H1 (cell line): ENCODE measurements at regions not wholly inside any gene's neighbourhood (a gene's known extent, or its start where the extent isn't known, plus 50 kb on each side); places are given as distances from the start of the nearest gene placed in this dataset.

Experiments
- CTCF ChIA-PET: fragments of 300-600 bp; sonication (Branson Sonifier 250); formaldehyde crosslinking; loops from one replicate; lab custom pipeline; 2021; ENCODE audit not compliant: partially characterized antibody; lab: Charles Lee
- POLR2A ChIA-PET: fragments of 300-600 bp; sonication (Branson Sonifier 250); formaldehyde crosslinking; loops from one replicate; lab custom pipeline; 2021; ENCODE audit warnings: inconsistent platforms; ENCODE audit not compliant: partially characterized antibody; lab: Charles Lee
- DNase-seq, 2 experiments: peaks; one replicate each; pipeline versions ENCODE4 v3.0.0 to v3.0.0-alpha.2; 2010 to 2022; ENCODE audit warnings: low spot score in 2 of 2, low read depth in 1 of 2, mixed read lengths in 1 of 2
- FAIRE-seq: peaks from 2 replicates; lab custom pipeline; 2011; peaks lifted over from hg19 to GRCh38; lab: Jason Lieb, UNC
- H2AFZ ChIP-seq: 2 replicates; pipeline ENCODE4 v1.8.1; 2012; ENCODE audit warnings: low read length, inconsistent platforms
- H2AK5ac ChIP-seq: 2 replicates; pipeline ENCODE4 v1.6.1; 2013; ENCODE audit warnings: low read depth, low read length
- H2BK120ac ChIP-seq: replicated peaks from 2 replicates; pipeline ENCODE3; 2013; ENCODE audit warnings: low read depth, low read length, inconsistent platforms
- H2BK12ac ChIP-seq: 2 replicates; pipeline ENCODE4 v1.6.1; 2013; ENCODE audit warnings: low read depth, low read length
- H2BK15ac ChIP-seq: 2 replicates; pipeline ENCODE4 v1.6.1; 2013; ENCODE audit warnings: low read length
- H2BK20ac ChIP-seq: 2 replicates; pipeline ENCODE4 v1.6.1; 2013; ENCODE audit warnings: low read length
- H2BK5ac ChIP-seq: 2 replicates; pipeline ENCODE4 v1.6.1; 2013; ENCODE audit warnings: low read depth, low read length
- H3K14ac ChIP-seq: 2 replicates; pipeline ENCODE4 v1.6.1; 2013; ENCODE audit warnings: inconsistent platforms; ENCODE audit not compliant: insufficient read length
- H3K18ac ChIP-seq: 2 replicates; pipeline ENCODE4 v1.6.1; 2013; ENCODE audit warnings: low read length; ENCODE audit errors: extremely low read depth
- H3K23ac ChIP-seq: 2 replicates; pipeline ENCODE4 v1.6.1; 2013; ENCODE audit warnings: inconsistent platforms; ENCODE audit not compliant: insufficient read length
- H3K23me2 ChIP-seq: 2 replicates; pipeline ENCODE4 v1.6.1; 2013; ENCODE audit warnings: low read depth, low read length
- H3K27ac ChIP-seq: 2 replicates; pipeline ENCODE4 v1.6.1; 2011; ENCODE audit warnings: low read depth, low read length, inconsistent platforms
- H3K27me3 ChIP-seq, 4 experiments: replicated peaks in 1 of 4; 1 replicate in 1 of 4; 2 replicates in 3 of 4; pipeline versions ENCODE4 v1.6.1 to v1.8.1; 2011 to 2013; ENCODE audit warnings: low read length in 3 of 4, mild to moderate bottlenecking in 3 of 4, inconsistent platforms in 2 of 4, mixed read lengths in 2 of 4, moderate library complexity in 1 of 4; ENCODE audit not compliant: control insufficient read depth in 3 of 4, insufficient read depth in 3 of 4; ENCODE audit errors: extremely low read depth in 1 of 4
- H3K36me3 ChIP-seq, 4 experiments: 2 replicates each; pipeline versions ENCODE4 v1.6.1 to v1.8.1; 2011 to 2013; ENCODE audit warnings: mild to moderate bottlenecking in 4 of 4, low read length in 3 of 4, moderate library complexity in 2 of 4, control low read depth in 1 of 4, inconsistent platforms in 1 of 4; ENCODE audit not compliant: insufficient read depth in 4 of 4, control insufficient read depth in 2 of 4
- H3K4ac ChIP-seq: replicated peaks from 2 replicates; pipeline ENCODE3; 2013; ENCODE audit warnings: low read length, low read depth, mixed read lengths, inconsistent platforms; ENCODE audit not compliant: insufficient read length
- H3K4me1 ChIP-seq, 4 experiments: replicated peaks in 1 of 4; 1 replicate in 1 of 4; 2 replicates in 3 of 4; pipeline versions ENCODE4 v1.6.1 to v1.8.1; 2011 to 2013; ENCODE audit warnings: low read length in 3 of 4, inconsistent platforms in 2 of 4, mixed read lengths in 1 of 4; ENCODE audit not compliant: insufficient read depth in 4 of 4, control insufficient read depth in 3 of 4
- H3K4me2 ChIP-seq, 2 experiments: 2 replicates each; pipeline versions ENCODE4 v1.6.1 to v1.8.1; 2011 to 2013; ENCODE audit warnings: low read depth in 2 of 2, low read length in 2 of 2, control low read depth in 1 of 2, inconsistent platforms in 1 of 2, mild to moderate bottlenecking in 1 of 2; ENCODE audit not compliant: insufficient read depth in 1 of 2
- H3K4me3 ChIP-seq, 4 experiments: fragments of 200-600, 300-600 bp in 1 of 4; sonication (generic), shearing (Covaris generic), sonication (Bioruptor Twin) in 1 of 4; 2 replicates each; pipeline versions ENCODE4 v1.5.1 to v1.8.1; 2011 to 2016; ENCODE audit warnings: low read length in 4 of 4, low read depth in 3 of 4, control low read depth in 2 of 4, inconsistent platforms in 2 of 4, mild to moderate bottlenecking in 2 of 4, mixed read lengths in 1 of 4, moderate library complexity in 1 of 4; ENCODE audit not compliant: insufficient read depth in 2 of 4; ENCODE audit errors: extremely low read depth in 1 of 4
- H3K56ac ChIP-seq: replicated peaks from 2 replicates; pipeline ENCODE3; 2013; ENCODE audit warnings: low read depth, mild to moderate bottlenecking, mixed read lengths, low read length, inconsistent platforms; ENCODE audit not compliant: insufficient read length
- H3K79me1 ChIP-seq: 2 replicates; pipeline ENCODE4 v1.6.1; 2013; ENCODE audit warnings: low read depth, low read length, control low read depth
- H3K79me2 ChIP-seq, 2 experiments: 2 replicates each; pipeline versions ENCODE4 v1.6.1 to v1.8.1; 2012 to 2013; ENCODE audit warnings: low read length in 2 of 2, mild to moderate bottlenecking in 2 of 2, inconsistent platforms in 1 of 2; ENCODE audit not compliant: insufficient read depth in 2 of 2, control insufficient read depth in 1 of 2
- H3K9ac ChIP-seq, 4 experiments: replicated peaks in 1 of 4; 1 replicate in 1 of 4; 2 replicates in 3 of 4; pipeline versions ENCODE4 v1.6.1 to v1.8.1; 2011 to 2013; ENCODE audit warnings: low read depth in 3 of 4, low read length in 3 of 4, control low read depth in 2 of 4, mild to moderate bottlenecking in 2 of 4, moderate library complexity in 2 of 4, inconsistent platforms in 1 of 4; ENCODE audit errors: extremely low read depth in 1 of 4
- H3K9me3 ChIP-seq, 2 experiments: 2 replicates each; pipeline versions ENCODE4 v1.6.1 to v1.8.1; 2012 to 2013; ENCODE audit warnings: mild to moderate bottlenecking in 2 of 2, moderate library complexity in 2 of 2, control low read depth in 1 of 2, inconsistent platforms in 1 of 2, low read depth in 1 of 2, low read length in 1 of 2, mixed read lengths in 1 of 2; ENCODE audit not compliant: insufficient read depth in 2 of 2
- H4K20me1 ChIP-seq, 2 experiments: replicated peaks in 1 of 2; 2 replicates each; pipeline versions ENCODE3 to v1.8.1; 2011 to 2013; ENCODE audit warnings: inconsistent platforms in 2 of 2, low read length in 2 of 2, mild to moderate bottlenecking in 1 of 2; ENCODE audit not compliant: insufficient read depth in 2 of 2, control insufficient read depth in 1 of 2
- H4K5ac ChIP-seq: 2 replicates; pipeline ENCODE4 v1.6.1; 2013; ENCODE audit warnings: low read length, low read depth, mixed read lengths, inconsistent platforms; ENCODE audit not compliant: insufficient read length
- H4K8ac ChIP-seq: 2 replicates; pipeline ENCODE4 v1.8.0; 2013; ENCODE audit warnings: mild to moderate bottlenecking, moderate library complexity, low read length, inconsistent platforms; ENCODE audit not compliant: insufficient read depth; ENCODE audit errors: extremely low read depth
- H4K91ac ChIP-seq: replicated peaks from 2 replicates; pipeline ENCODE3; 2013; ENCODE audit warnings: low read length, mixed read lengths, inconsistent platforms; ENCODE audit not compliant: insufficient read length
- ASH2L ChIP-seq: fragments of 200-600, 300-600 bp; sonication (generic); IDR thresholded peaks from one replicate; pipeline ENCODE4 v1.7.1; 2017; ENCODE audit warnings: low read length
- CBX8 ChIP-seq: fragments of 300-800, 300-1000 bp; sonication (generic); IDR thresholded peaks from 2 replicates; pipeline ENCODE4 v1.7.1; 2016; ENCODE audit warnings: low read depth, low read length, borderline replicate concordance
- E2F6 ChIP-seq: IDR thresholded peaks from 2 replicates; pipeline ENCODE4 v1.6.1; 2012; ENCODE audit warnings: inconsistent platforms
- SP1 ChIP-seq: IDR thresholded peaks from 2 replicates; pipeline ENCODE4 v1.6.1; 2011; ENCODE audit warnings: low read depth, low read length
- WGBS, 2 experiments: shearing (Covaris generic) in 1 of 2; methylation state at CpG; one replicate each; pipeline versions ENCODE4 v1.1.6 to v1.1.7; 2013 to 2015; ENCODE audit warnings: low lambda C conversion rate in 2 of 2, mixed read lengths in 2 of 2, inconsistent platforms in 1 of 2, low coverage in 1 of 2, missing lambda C conversion rate in 1 of 2; ENCODE audit not compliant: insufficient replicate concordance in 2 of 2, insufficient coverage in 1 of 2, insufficient read length in 1 of 2; ENCODE audit errors: extremely low coverage in 1 of 2, missing lambda C conversion rate in 1 of 2; 5-methylcytosine and 5-hydroxymethylcytosine counted together

- Histone ChIP-seq H4K8ac (no peak overlapping the region), H4K20me1 (no peaks in the 10 kb centered on the region), H3K27ac (no peak overlapping the region), H3K79me2 (no peaks in the 10 kb centered on the region), H3K23me2 (no peaks in the 10 kb centered on the region), H2BK12ac (no peak overlapping the region), H2BK20ac (no peak overlapping the region), H4K5ac (no peak overlapping the region), H3K56ac (no peak overlapping the region), H2BK15ac (no peak overlapping the region), H3K9me3 (no peaks in the 10 kb centered on the region), H2BK5ac (no peak overlapping the region)
- WGBS, 2 experiments, result 81% methylated on average over 2 of the region's 2 CpGs; no CpG with 5 or more reads in 1 of the 2 experiments
- TF ChIP-seq CBX8 (no peak), SP1 (no peak), E2F6 (no peak), ASH2L (no peak)
- TF ChIP-seq, all 59 proteins: peak for 0
- H2AK5ac ChIP-seq, result no peak overlapping the region
- H3K9ac ChIP-seq, result no peak overlapping the region
- no peak overlapping the region for H3K4me3 ChIP-seq
- H3K27me3 ChIP-seq, result no peaks in the 10 kb centered on the region
- H3K23ac ChIP-seq, result no peak overlapping the region
- DNase-seq (no peak), FAIRE-seq (no peak)
- no peak overlapping the region for H4K91ac ChIP-seq
- H3K4ac ChIP-seq, result no peak overlapping the region
- POLR2A ChIA-PET, result no interaction called here
- peaks cover 1 to 14% (median 9%) of the 10 kb centered on the region in 4 experiments; a peak in 5 of 7 replicates for H3K4me1 ChIP-seq
- H3K36me3 ChIP-seq, result no peaks in the 10 kb centered on the region
- no peak overlapping the region for H2BK120ac ChIP-seq
- no peak overlapping the region for H3K18ac ChIP-seq
- H3K4me2 ChIP-seq, result no peak overlapping the region
- CTCF ChIA-PET, result no interaction called here
- no peak overlapping the region for H2AFZ ChIP-seq
- no peak overlapping the region for H3K14ac ChIP-seq
- no peaks in the 10 kb centered on the region for H3K79me1 ChIP-seq
Measured at GRCh38 chr11:42593441-42593840, 718.4 kb upstream of the API5 start.
